HG03378 (cell line): ENCODE measurements at regions not wholly inside any gene's neighbourhood (a gene's known extent, or its start where the extent isn't known, plus 50 kb on each side); places are given as distances from the start of the nearest gene placed in this dataset.

Experiments
- ATAC-seq: cut with Tn5 transposase; IDR thresholded peaks from one replicate; pipeline ENCODE4 v1.9.1; 2021; ENCODE audit warnings: mild to moderate bottlenecking, moderate library complexity; ENCODE audit not compliant: unreplicated experiment

DNA sequence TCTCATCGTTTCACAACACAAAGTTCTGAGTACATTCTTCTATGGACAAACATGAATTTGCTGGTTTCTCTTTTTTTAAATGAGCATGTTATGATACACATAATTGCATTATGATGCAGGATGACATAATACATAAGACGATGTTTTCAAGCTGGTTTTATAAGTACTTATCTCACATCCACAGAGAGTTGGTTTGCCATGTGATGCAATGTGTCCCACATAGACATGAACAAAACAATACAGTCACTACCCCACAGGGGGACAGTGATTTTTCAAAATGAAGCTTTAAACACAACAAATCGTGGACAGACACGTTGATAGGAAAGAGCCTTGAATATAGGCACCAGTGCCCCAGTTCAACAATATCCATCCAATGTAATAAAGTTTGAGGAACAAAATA is 447.1 kb downstream of the KLF12 start:
- ATAC-seq = no peak

DNA sequence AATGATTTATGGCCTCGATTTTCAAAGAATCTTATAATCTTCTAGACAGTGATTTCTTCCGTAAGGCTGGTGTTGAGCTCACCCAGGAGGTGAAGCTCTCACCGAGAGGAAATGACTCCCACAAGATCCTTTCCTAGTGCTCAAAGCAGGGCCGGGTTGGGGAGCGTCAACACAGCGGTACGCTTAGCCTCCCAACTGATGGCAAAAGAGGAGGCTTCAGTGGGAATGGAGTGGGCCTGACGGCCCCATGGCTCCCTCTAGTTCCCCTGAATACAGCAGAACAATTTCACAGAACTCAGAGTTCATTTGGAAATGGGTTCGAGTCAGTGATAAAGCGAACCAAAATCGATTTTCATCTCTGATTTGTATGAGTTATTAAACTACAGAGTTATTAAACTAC is 449.5 kb downstream of the KLF12 start:
- ATAC-seq = no peak

DNA sequence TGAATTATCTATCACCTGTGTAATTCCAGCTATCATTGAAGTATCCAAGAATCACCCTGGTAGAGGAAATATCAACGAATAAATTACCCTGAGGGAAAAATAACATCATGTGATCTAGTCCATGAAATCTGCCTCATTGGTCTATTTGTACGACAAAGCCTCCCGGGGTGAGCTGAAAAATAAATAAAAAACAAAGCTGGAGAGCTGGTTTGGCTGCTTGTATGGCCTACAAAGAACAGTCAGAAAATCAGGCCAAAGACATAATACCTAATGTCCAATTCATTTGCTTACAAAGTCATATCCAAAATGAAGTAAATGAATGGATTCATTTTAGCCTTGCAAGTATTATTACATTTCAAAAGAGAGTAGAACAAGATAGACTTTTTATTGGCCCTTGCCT is 449.9 kb downstream of the KLF12 start:
- no peak for ATAC-seq

DNA sequence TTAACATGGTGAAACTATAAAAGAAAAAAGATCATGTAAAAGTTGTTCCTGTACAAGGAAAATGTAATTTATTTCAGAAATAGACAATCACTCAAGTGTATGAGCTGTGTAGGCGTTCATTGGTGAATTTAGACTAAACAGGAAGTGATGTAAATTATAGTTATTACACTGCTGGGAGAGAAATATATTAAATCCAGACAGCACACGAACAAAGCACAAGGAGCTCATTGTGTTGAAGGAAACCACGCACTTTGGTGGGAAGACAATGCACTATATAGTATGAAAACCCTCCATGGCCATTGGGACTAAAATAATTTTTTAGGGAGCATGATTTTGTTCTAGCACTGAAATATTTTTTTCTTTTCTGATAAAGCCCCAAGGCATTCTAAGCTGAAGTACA is 450.5 kb downstream of the KLF12 start:
- ATAC-seq = no peak

DNA sequence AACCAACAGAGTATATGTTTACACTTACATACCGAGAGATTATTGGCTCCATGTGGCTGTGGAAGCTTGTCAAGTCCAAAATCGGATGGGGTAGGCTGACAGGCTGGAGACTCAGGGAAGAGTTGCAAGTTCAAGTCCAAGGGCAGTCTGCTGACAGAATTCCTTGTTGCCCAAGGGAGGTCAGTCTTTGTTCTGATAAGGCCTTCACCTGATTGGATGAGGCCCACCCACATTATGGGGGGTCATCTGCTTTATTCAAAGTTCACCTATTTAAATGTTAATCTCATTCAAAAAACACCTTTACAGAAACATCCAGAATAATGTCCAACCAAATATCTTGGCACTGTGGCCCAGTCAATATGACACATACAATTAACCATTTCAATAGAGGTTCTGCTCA is 452.4 kb downstream of the KLF12 start:
- no peak for ATAC-seq

DNA sequence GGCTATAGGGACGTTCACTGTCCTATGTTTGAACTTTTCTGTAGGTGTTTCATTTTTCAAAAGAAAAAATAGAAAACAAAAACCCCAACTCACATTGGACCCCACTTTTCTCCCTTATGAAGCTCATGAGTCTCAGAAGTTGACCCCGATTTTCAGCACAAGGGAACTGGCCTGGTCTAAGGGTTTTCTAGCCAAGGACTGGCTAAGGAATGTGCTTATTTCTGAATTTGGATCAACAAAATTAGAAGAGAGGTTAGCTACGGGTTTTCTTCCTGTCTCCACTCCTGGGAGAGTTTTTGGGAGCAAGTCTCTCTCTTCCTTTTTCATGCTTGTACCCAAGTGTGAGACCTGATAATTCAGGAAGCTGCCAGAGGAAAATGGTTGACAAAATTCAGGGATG is 453.2 kb downstream of the KLF12 start:
- no peak for ATAC-seq

DNA sequence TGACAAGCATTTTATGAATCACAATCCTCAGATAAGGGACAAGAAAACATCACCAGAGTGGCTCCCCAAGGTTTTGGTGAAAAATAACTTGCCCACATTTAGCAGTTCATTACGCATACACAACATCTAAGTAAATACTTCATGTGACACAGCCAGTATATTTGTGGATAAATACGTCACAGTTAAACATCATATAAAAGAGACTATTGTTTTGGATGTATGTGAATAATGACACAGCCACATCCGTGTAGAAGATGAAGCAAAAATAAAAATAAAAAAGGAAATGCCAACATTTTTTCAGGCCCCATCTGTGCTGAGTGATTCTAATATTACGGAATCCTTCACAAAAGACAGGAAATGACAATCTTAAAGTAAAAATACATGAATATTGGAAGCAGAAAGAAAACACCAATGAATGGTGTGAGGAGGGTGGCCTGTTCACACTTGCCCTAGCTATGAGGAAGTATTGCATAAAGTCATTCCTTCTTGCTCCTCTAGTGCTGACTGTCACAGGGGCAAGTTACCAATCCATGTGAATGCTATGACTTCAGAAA is 457.1 kb downstream of the KLF12 start:
- no peak for ATAC-seq

DNA sequence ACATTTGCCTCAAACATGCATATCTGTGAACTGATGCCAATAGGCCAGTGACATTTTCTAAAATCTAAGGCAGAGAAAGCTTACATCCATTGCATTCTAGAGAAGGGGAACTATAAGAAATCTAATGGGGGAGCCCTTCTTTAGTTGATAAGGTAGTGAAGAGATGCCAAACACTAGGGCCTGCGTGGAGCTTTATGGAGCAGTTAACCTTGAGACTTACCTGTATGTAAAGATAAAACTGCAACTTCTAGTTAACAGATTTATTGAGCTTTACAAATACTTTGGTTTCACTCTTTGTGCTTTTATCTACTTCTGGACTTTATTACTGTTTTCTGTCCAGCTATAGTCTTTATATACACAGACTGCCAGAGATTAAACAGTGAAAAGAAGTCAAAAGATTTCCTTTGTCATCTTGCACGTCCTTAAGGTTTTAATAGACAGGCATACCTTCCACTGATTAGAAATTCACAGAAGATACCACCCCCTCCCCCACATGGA is 457.6 kb downstream of the KLF12 start:
- ATAC-seq = no peak

DNA sequence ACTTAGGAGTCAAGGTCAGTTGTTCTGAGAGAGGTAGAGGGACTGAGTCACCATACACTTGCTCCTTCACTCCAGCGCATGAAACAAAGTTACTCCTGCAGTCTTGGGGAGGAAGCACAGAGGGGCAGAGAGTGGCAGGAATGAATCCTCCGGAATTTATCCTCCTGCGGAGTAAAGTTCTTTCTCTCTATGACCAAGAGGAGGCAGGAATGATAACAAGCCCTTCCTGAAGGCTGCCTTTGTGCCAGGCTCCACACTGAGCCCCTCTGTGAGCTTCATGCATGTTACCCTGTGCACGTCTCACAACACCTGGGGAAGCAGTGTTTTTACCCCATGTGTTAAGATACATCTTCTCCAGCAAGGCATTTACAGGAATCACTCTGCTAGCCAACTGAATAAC is 458.4 kb downstream of the KLF12 start:
- ATAC-seq = no peak

DNA sequence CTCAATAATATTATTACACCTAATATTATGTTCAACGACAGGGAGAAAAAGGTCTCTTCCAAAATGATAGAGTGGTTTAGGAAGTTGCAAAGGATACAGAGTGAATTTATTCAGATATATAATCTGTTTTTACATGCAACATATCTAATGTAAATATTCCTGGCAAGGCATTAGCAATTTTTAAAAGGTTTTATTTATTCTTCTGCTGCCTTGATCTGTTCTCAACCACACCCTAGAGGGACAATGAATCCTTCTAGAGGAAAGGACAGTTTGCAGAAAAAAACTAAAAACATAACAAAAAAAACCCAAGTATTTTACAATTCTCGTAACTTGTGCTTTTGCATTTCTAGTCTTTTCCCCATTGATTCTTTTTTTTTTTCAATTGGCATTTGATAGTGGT is 459.6 kb downstream of the KLF12 start:
- ATAC-seq = no peak

DNA sequence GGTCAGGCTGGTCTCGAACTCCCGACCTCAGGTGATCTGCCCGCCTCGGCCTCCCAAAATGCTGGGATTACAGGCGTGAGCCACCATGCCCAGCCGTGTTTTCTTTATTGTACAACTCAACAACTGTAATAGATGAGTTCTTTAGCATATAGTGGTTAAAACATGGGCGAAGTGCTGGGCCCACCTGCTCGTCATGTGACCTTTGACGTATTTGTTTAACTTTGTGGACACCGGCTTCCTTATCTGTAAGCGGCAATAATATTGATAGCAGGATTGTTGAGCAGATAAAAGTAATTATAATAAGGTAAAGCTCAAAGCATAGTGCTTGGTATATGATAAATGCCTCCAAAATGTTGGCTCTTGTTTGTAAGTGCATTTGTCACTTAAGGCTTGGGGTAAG is 460.3 kb downstream of the KLF12 start:
- no peak for ATAC-seq

DNA sequence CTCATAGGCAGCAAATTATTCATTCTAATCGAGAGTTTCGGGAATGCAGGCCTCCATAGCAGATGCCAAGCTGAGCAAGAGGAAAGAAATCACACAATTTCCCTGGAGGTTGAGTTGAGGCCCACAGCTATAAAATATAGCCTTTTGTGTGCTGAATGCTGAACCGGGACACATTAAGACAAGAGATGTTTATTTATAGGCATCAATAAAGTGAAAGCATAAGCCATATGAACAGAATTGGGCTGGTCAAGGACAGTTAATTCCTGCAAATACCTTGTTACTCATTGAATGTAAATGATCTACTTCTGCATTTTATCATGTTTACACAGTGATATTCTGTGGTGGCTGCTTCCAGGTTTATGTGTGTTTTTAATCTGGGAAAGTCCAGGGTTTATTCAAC is 461.7 kb downstream of the KLF12 start:
- ATAC-seq = no peak

DNA sequence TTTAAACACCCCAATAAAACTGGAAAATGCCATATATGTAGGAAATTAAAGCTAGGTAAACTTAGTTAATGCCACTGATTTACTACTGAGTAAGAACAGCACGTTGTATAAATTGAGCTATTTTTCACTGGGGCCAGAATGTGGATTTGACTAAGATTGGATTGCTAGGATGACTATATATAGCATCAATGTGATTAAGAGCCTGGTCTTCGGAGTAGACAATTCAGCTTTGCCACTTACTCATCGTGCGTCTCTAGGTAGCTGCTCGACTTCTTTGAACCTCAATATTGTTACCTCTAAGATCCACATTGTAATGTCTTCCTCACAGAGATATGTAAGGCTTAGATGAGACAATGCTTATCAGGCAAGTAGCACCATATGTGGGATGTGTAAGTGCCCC is 462.5 kb downstream of the KLF12 start:
- no peak for ATAC-seq

DNA sequence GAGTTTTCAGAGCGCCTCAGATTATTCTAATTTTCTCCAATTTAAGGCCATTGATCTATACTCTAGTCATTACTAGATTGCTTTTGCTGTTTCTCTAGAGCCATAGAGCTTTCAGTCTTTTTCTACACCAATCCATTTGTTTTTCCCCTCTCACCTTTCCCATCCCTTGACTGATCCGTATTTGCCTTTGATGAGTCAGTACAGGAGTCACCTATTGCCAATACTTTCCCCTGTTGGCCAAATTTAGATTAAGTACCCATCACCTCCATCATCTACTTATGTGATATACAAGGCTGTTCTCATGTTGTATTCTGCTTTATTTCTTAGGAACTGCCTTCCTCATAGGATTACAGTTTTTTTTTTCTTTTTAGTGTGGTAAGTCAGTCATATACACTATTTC is 463.2 kb downstream of the KLF12 start:
- no peak for ATAC-seq

DNA sequence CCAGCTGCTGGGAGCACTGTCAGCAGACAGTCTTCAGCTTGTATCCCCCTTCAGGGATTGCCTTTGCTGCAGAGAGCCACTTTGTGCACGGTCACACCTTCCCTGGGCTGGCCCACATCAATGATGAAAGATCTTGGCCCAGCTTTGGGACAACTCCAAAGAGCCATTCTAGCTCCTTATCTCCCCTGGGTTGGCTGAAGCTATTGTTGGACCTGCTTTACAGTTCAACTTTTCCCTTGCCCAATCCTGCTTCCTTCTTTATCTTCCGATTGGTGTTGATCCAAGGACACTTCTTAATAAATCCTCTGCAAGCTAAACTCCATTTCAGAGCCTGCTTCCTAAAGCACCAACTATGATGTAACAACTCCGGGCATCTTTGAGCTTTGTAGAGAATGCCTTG is 466.4 kb downstream of the KLF12 start:
- ATAC-seq = no peak

DNA sequence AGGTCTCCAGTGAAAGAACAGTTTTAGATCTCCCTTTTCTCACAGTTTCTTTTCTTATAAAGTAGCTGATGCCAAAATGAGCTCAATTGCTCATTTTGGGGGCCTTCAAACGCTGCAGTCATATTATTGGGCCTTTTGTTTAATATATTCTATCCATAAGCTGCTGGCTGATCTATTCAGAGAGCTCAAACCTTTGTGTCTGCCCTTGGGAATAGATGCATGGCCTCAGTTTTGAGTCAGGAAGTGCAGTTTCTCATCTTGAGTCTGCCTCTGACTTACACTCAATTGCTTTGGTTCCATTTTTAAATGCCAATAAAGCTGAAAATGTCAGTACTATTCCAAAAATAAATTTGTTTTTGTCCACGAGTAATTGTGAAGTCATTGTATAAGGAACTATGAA is 468.9 kb downstream of the KLF12 start:
- ATAC-seq = no peak

DNA sequence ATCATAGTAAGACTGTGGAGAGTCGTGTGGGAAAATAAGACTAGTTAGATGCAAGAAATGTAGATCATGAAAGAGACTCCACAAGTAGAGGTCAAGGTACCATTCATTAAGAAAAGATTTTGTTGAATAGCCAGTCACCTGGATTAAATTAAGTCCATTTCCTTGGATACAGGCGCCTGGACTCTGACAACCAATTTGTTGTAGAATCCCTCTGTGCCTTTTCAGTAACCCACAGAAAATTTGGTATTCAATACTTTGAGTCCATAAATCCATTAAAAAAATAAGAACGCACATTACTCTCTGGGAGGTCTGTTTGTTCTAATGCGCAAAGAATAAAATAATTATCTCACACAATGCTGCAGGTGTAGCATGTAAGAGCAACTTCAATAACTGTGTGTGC is 469.4 kb downstream of the KLF12 start:
- no peak for ATAC-seq

DNA sequence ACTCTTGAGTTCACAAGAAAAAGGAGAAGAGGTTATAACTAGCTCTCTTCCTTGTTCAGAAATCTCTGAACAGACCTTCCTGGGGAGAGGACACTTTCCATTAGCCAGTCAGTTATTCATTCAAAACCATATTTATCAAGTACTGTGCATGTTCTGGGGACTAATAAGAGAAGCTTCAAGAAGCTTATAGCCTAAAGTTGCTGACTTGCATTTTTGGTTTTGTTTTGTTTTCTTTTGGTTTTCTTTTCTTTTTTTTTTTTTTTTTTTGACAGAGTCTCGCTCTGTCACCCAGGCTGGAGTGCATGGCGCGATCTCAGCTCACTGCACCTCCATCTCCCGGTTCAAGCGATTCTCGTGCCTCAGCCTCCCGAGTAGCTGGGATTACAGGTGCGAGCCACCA is 471.4 kb downstream of the KLF12 start:
- no peak for ATAC-seq

DNA sequence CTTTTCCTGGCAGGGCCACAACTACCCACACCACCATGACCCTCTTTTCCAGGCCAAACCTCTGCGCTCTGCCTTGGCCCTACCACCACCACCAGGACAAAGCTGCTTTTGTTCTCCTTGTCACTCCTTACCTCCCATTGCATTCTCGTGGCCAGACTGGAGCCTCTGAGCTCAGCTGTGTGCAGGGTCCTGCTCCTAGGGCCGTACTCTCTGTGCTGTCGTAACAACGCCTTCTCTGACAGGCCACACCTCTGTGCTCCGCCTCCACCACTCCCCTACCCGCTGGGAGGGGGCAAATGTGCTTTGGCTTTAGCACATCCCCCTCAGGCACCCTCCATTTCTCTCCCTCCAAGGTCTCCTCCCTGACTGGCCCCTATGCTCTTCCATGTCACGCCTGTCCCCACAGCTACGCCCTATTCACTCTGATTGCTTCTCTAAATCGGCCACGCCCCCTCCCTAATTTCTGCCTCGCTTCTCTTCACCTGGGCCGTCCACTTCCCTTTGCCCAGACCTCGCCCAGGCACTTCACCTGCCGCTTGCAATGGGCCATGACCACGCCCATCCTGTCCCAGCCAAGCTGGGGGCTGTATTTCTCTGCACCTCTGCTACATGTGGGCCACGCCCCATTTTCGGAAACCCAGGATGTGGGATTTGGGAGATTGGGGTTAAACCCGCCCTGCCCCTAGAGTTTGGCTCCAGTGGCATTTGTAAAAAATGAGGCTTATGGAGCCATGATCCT is 472.3 kb downstream of the KLF12 start:
- ATAC-seq = no peak

DNA sequence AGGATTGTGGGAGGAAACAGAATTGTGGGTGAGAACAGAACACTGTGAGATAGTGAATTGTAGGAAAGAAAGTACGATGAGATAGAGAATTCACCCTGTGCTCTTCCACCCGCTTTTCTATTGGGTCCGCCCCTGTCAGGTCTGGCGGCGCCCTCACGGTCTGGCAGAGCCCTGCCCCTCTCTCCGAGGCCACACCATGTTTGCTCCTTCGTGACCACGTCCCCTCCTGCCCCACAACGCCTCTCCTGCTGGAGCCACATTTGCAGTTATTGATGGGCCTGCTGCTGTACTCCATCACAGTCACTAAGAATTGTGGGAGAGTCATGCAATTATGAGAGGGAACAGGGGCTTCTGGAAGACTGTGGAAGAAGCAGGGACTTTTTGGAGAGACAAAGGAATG is 473.1 kb downstream of the KLF12 start:
- no peak for ATAC-seq

DNA sequence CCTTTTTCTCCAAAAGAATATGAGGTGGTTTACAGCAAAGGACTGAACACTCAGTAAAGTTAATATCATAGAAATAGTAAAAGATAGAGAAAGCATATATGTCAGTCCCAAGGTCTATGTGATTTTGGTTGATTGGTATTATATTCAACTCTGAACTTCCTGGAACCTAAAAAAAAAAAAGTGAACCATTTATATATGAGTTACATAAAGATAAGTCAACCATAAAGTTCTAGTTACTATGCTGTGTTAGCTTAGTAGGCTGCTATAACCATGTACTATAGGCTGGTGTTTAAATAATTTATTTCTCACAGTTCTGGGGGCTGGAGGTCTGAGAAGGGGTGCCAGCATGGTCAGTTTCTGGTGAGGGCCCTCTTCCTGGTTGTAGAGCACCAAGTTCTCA is 475.6 kb downstream of the KLF12 start:
- no peak for ATAC-seq

DNA sequence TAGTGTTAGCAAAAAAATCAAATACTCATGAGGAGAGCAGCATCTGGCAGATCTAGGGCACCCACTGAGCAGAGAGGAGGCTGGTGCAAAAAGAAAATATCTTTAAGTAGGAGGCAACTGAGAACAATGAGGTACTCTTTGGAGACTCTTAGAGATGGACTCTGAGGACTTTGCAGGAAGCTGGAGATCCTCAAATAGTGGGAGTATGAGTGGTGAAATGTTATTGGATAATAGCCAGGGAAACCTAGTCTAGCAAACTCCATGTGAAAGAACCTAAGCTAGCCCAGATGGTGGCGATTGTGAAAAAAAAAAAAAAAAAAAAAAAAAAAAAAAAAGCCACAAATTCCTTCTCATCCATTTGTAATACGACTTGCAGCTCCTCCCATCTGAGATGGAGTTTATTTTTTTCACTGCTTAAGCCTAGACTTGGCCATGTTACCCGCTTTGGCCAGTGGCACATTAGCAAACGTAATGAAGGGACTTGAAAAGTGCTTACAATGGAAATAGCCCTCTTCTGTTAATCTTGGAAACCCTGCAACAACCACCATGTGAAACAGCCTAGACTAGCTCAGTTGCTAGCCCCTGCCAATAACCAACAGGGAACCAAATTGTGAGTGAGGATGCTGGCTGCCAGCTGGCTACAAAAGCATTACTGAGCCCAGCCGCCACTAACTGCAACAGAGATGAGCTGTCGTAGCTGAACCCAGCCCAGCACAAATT is 476.2 kb downstream of the KLF12 start:
- no peak for ATAC-seq
